ENCODE measurements at regions not wholly inside any gene's neighbourhood (a gene's known extent, or its start where the extent isn't known, plus 50 kb on each side); places are given as distances from the start of the nearest gene placed in this dataset.

DNA sequence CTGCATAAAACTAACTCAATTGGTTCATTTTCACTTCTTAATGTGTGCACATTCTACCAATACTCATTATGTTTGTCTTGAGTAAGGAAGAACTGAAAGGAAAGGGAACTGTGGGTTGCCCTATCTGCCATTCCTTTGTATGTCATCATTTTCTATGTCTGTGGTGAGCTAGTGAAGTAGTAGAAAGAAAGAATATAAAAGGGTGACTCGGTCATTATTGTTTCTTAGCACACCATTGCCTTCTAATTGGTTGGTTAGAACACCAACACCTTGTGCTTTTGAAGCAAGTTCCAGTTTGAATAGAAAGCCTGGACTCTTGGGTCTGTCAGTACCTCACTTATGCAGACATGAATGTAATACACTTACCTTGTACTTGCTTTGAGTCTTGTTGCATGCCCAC is 64.3 kb upstream of the MDFIC start:
- peak; percentile 15 for DNase-seq

DNA sequence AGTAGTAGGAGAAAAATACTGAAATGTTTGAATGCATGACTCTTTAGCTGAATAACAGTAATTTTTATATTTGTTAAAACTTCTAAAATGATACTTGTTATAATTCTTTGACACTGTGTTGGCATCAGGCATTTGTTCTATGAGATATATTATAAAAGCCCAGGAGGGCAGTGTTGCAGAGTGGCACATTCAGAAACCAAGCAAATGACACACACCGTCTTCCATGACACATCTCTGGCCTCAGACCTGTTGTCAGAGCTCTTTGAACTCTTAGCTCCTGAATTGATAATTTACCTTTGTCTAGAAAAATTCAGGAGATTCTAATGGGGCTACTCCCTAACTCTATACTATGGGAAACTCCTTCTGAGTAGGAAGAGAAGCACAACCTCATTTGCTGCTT is 62.4 kb upstream of the MDFIC start:
- DNase-seq = no peak

DNA sequence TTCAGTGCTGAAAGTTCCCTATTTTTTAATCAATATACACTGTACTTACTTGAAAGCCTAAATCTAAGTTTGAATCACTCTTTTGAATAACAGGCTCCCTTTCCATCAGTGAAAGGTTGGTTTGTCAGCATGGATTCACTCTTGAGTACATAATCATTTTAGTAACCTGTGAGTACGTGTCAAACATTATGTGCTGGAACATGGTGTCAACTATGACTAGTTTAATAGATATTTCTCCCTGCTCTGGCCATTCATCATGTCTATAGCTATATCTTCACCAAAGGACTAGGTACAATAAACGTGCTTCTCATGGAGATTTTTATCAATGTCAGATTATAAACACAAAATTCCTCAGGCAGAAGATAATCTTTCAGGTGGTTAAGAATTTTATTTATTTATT is 61.7 kb upstream of the MDFIC start:
- no peak for DNase-seq

DNA sequence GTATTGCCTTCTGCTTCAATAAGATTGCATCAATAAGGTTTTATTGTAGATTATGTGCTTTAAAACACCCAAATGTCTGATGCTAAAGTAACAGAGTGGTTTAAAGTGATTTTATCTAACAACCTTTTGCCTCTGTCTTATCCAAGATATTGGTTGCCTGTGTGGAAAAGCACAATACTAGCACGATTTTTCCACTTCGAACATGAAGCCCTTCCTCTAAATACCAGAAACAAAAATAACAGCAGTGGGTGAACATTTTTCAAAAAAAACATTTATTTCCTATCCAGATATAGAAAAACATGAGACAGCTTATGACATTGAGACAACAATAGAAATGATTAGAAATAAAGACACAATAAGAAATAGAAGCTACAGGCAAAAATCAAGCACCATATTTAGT is 59.5 kb upstream of the MDFIC start:
- DNase-seq = no peak

DNA sequence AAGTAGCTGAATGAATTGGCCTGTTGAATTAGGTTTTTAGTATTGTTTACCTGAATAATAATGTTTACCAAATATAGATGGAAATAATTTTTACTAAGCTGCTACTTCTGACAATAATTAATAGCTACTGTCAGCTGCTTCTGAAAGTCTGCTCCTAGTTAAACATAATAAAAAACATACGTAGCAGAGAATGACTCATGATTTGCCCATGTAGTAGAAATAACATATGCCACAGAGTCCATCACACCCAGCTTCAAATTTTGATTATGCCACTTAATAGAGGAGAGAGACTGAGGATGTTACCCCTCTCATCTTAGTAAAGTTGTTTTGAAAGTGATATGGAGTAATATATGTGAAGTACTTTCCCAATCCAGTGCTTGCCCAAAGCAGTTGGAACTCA is 57.6 kb upstream of the MDFIC start:
- DNase-seq = peak; percentile 59

DNA sequence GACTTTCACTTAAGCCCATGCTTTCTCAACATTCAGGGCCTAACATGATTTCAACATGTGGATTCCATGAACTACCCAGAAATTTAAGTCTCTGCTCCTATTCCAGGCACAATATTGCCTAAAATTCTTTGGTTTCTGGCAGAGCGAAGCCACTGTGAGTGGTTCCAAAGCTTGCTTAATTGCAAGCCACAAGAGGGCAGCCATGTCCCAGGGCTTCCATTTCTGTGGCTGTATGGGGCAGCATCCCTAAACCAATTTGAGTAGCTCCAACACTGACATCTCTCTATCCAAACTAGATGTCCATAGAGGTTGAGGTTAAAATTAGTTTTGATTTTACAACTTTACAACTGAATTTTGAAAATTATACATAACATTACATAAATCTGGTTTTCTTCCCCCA is 56.3 kb upstream of the MDFIC start:
- peak; percentile 60 for DNase-seq

Data from fibroblast of skin of back (primary cell).